ENCODE measurements at regions not wholly inside any gene's neighbourhood (a gene's known extent, or its start where the extent isn't known, plus 50 kb on each side); places are given as distances from the start of the nearest gene placed in this dataset.

- Histone ChIP-seq H3K36me3 (ENCODE audit: control insufficient read depth in 4 of 4, insufficient read depth in 3 of 4, low read depth in 1 of 4, low read length in 3 of 4) (no peaks in the 10 kb centered on the region), H3K9ac (ENCODE audit: low read depth in 1 of 2, low read length in 2 of 2) (no peak overlapping the region), H3K27me3 (ENCODE audit: control insufficient read depth in 4 of 4, insufficient read depth in 4 of 4, low read length in 3 of 4) (no peaks in the 10 kb centered on the region), H3K9me3 (ENCODE audit: control insufficient read depth in 4 of 4, low read length in 3 of 4) (no peaks in the 10 kb centered on the region), H3K4me1 (ENCODE audit: control insufficient read depth in 4 of 4, insufficient read depth in 4 of 4, low read length in 3 of 4) (no peaks in the 10 kb centered on the region), H3K27ac (ENCODE audit: low read depth in 1 of 2, low read length in 2 of 2) (no peak overlapping the region), H3K4me3 (ENCODE audit: low read depth in 1 of 3, low read length in 3 of 3) (no peak overlapping the region)
- DNase-seq (ENCODE audit: low spot score), result no peak
- WGBS, result 95% methylated on average over 5 of the region's 5 CpGs
- no peak for TF ChIP-seq FOXA2 (IDR thresholded peaks at IDR 0.05)
- no peak for TF ChIP-seq CTCF (IDR thresholded peaks at IDR 0.05; ENCODE audit: low read depth, low read length, missing input control)
- TF ChIP-seq, protein P1, sequence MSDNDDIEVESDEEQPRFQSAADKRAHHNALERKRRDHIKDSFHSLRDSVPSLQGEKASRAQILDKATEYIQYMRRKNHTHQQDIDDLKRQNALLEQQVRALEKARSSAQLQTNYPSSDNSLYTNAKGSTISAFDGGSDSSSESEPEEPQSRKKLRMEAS (IDR thresholded peaks at IDR 0.05), result no peak
- TF ChIP-seq EGR1 (IDR thresholded peaks at IDR 0.05; ENCODE audit: low read depth in 2 of 2), result no peak
Measured at GRCh38 chr2:61623747-61624146, 85.6 kb upstream of the XPO1 start.

DNA sequence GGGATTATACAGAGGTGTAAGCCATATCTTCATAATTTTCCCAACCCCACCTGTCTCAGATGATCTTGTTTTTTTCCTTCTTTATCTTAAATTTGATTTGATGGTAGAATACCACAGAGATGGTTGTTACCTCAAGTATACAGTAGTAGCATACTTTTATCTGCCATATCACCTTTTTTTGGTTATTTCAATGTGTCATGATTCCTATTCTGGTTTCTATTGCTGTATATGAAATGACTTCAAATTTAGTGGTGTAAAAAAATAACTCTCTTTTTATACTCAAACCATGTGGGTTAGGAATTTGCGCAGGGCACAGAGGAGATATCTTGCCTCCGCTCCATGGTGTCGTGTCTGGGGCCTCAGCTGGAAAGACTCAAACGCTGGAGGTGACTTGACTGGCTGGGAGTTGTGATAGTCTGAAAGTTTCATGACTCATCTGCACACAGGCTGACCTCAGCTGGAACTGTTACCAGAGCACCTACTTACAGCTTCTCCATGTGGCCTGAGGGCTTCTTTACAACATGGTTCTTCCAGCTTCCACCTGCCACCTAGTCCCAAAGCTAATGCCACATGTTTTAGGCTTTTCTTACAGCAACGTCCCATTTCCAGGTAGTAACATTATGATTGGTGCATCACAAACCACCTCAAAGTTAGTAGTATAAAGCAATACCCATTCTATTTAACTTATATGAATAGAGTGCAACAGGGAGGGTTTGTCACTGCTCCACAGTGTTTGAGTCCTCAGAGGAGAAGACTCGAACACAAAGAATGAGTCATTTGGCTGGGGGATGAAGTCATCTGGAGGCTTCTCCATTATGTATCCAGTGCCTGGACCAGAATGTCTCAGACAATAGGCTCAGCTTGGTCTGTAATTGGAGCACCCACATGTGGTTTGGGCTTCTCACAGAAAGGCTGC, 82.3 kb upstream of the XPO1 start:
- H3K9ac ChIP-seq (ENCODE audit: low read depth in 1 of 2, low read length in 2 of 2), result no peak overlapping the region
- no peaks in the 10 kb centered on the region for H3K36me3 ChIP-seq (ENCODE audit: control insufficient read depth in 4 of 4, insufficient read depth in 3 of 4, low read depth in 1 of 4, low read length in 3 of 4)
- H3K9me3 ChIP-seq (ENCODE audit: control insufficient read depth in 4 of 4, low read length in 3 of 4), result no peaks in the 10 kb centered on the region
- no peak for DNase-seq (ENCODE audit: low spot score)
- H3K27me3 ChIP-seq (ENCODE audit: control insufficient read depth in 4 of 4, insufficient read depth in 4 of 4, low read length in 3 of 4), result no peaks in the 10 kb centered on the region
- H3K4me3 ChIP-seq (ENCODE audit: low read depth in 1 of 3, low read length in 3 of 3), result no peak overlapping the region
- TF ChIP-seq REST (IDR thresholded peaks at IDR 0.05) (no peak), RXRA (IDR thresholded peaks at IDR 0.05) (no peak), ZBTB33 (IDR thresholded peaks at IDR 0.05) (no peak), RAD21 (IDR thresholded peaks at IDR 0.05) (no peak), HNF4G (IDR thresholded peaks at IDR 0.05) (no peak), TAF1 (conservative IDR thresholded peaks at IDR 0.05) (no peak), YY1 (IDR thresholded peaks at IDR 0.05) (no peak), JUND (IDR thresholded peaks at IDR 0.05) (no peak), HNF4A (conservative IDR thresholded peaks at IDR 0.05) (no peak), CTCF (IDR thresholded peaks at IDR 0.05; ENCODE audit: low read depth, low read length, missing input control) (no peak), SP1 (IDR thresholded peaks at IDR 0.05) (no peak)
- TF ChIP-seq, protein P1 (IDR thresholded peaks at IDR 0.05), result no peak
- WGBS, result 85% methylated on average over 6 of the region's 6 CpGs
- H3K4me1 ChIP-seq (ENCODE audit: control insufficient read depth in 4 of 4, insufficient read depth in 4 of 4, low read length in 3 of 4), result no peaks in the 10 kb centered on the region
- H3K27ac ChIP-seq (ENCODE audit: low read depth in 1 of 2, low read length in 2 of 2), result no peak overlapping the region

Data from liver (tissue), 8 donors.